IPS-18a (cell line): ENCODE measurements at regions not wholly inside any gene's neighbourhood (a gene's known extent, or its start where the extent isn't known, plus 50 kb on each side); places are given as distances from the start of the nearest gene placed in this dataset.

Experiments
- H3K27ac ChIP-seq: one replicate; pipeline ENCODE4 v1.5.1; 2013; ENCODE audit warnings: low read length
- H3K27me3 ChIP-seq: one replicate; pipeline ENCODE4 v1.6.1; 2013; ENCODE audit warnings: mild to moderate bottlenecking, low read length; ENCODE audit not compliant: control insufficient read depth, insufficient read depth
- H3K36me3 ChIP-seq: one replicate; pipeline ENCODE4 v1.6.1; 2013; ENCODE audit warnings: low read depth, low read length; ENCODE audit not compliant: control insufficient read depth
- H3K4me1 ChIP-seq: one replicate; pipeline ENCODE4 v1.6.1; 2013; ENCODE audit warnings: low read depth, low read length; ENCODE audit not compliant: control insufficient read depth
- H3K4me3 ChIP-seq: one replicate; pipeline ENCODE4 v1.5.1; 2013; ENCODE audit warnings: low read length
- H3K9ac ChIP-seq: one replicate; pipeline ENCODE4 v1.6.1; 2013; ENCODE audit warnings: mild to moderate bottlenecking, low read length, moderate library complexity
- H3K9me3 ChIP-seq: one replicate; pipeline ENCODE4 v1.6.1; 2013; ENCODE audit warnings: low read depth, low read length; ENCODE audit not compliant: control insufficient read depth

- no peak overlapping the region for H3K9ac ChIP-seq
- H3K9me3 ChIP-seq, result no peaks in the 10 kb centered on the region
- no peak overlapping the region for H3K27ac ChIP-seq
- H3K4me3 ChIP-seq, result no peak overlapping the region
- no peaks in the 10 kb centered on the region for H3K27me3 ChIP-seq
- H3K36me3 ChIP-seq, result no peaks in the 10 kb centered on the region
- H3K4me1 ChIP-seq, result no peaks in the 10 kb centered on the region
Measured at GRCh38 chr2:84286878-84287277, 172.2 kb downstream of the SUCLG1 start.

DNA sequence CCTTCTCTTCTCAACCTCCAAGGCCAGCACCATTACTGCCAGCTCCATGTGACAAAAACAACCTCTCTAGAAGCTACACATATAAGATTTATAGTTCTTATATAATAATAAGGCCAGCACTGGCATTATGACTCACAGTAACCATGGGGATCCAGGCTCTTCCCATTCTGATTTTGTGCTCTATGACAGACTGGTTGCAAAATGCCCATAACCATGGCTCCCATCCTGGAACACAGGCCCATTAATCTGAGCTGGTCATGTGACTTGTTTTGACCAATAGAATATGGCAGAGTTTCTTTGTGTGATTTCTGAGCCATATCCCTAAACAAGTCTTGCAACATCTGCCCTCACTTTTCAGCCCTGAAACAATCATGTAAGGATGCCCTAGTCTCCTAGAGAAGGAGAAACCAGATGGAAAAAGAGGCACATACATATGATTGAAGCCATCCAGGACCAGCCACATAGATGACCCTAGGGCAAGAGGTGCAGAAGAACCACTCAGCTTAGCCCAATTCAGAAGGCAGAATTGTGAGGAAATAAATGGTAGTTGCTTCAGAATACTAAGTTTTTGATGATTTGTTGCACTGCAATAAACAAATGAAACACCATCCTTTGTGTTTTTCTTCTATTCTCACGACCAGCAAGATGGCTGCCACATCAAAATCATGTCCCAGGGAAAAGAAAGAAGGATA is 173.9 kb downstream of the SUCLG1 start:
- no peak overlapping the region for H3K27ac ChIP-seq
- H3K9ac ChIP-seq, result no peak overlapping the region
- H3K4me3 ChIP-seq, result no peak overlapping the region
- no peaks in the 10 kb centered on the region for H3K36me3 ChIP-seq
- no peaks in the 10 kb centered on the region for H3K27me3 ChIP-seq
- no peaks in the 10 kb centered on the region for H3K9me3 ChIP-seq
- H3K4me1 ChIP-seq, result peaks cover 4% of the 10 kb centered on the region

- Histone ChIP-seq H3K4me1 (peaks cover 4% of the 10 kb centered on the region), H3K4me3 (no peak overlapping the region), H3K27me3 (no peaks in the 10 kb centered on the region), H3K36me3 (no peaks in the 10 kb centered on the region), H3K9me3 (no peaks in the 10 kb centered on the region), H3K9ac (no peak overlapping the region), H3K27ac (no peak overlapping the region)
Measured at GRCh38 chr2:84283506-84283905, 175.6 kb downstream of the SUCLG1 start.

DNA sequence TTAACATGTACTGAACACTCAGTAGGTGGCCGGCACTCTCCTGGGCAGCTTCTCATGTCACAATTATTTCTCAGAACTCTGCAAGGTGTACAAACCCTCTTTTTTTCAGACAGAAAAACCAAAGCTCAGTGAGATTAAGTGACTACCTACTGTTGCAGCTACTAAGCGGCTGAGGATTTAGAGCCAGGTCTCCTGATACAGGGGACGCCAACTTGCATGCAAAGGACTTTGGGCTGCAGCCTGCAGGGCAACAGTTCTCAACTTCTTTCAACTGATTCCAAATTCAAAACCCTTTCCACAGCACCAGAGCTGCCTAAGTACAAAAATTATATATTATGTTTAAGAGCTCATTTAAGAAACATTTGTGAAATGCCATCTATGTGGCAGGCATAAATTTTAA is 177.6 kb downstream of the SUCLG1 start:
- H3K27ac ChIP-seq, result no peak overlapping the region
- no peaks in the 10 kb centered on the region for H3K27me3 ChIP-seq
- no peak overlapping the region for H3K4me3 ChIP-seq
- H3K9ac ChIP-seq, result no peak overlapping the region
- no peaks in the 10 kb centered on the region for H3K36me3 ChIP-seq
- H3K4me1 ChIP-seq, result peaks cover 4% of the 10 kb centered on the region
- no peaks in the 10 kb centered on the region for H3K9me3 ChIP-seq

DNA sequence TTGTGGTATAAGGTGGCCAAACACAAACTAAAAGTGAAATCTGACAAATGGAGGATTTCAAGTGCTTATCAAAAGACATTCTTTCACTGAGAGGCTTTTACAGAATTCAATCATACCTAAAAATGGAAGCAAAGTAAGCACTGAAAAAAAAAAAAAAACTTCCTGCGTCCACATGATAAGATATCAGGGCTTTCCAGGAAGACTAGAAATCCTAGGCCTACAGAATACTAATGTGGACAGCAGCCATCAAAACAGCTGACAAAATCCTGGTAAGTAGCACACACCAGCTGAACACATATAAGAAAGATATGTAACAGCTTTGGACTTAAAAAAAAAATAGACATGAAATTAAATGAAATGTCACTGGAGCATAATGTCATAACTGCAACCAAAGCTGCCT is 178.2 kb downstream of the SUCLG1 start:
- Histone ChIP-seq H3K9ac (no peak overlapping the region), H3K4me3 (no peak overlapping the region), H3K4me1 (peaks cover 4% of the 10 kb centered on the region), H3K36me3 (no peaks in the 10 kb centered on the region), H3K27ac (no peak overlapping the region), H3K9me3 (no peaks in the 10 kb centered on the region), H3K27me3 (no peaks in the 10 kb centered on the region)

GRCh38 chr2:84278386-84278785 is 180.7 kb downstream of the SUCLG1 start:
- H3K9ac ChIP-seq, result no peak overlapping the region
- peaks cover 4% of the 10 kb centered on the region for H3K4me1 ChIP-seq
- H3K36me3 ChIP-seq, result no peaks in the 10 kb centered on the region
- H3K4me3 ChIP-seq, result no peak overlapping the region
- no peak overlapping the region for H3K27ac ChIP-seq
- H3K9me3 ChIP-seq, result no peaks in the 10 kb centered on the region
- no peaks in the 10 kb centered on the region for H3K27me3 ChIP-seq

DNA sequence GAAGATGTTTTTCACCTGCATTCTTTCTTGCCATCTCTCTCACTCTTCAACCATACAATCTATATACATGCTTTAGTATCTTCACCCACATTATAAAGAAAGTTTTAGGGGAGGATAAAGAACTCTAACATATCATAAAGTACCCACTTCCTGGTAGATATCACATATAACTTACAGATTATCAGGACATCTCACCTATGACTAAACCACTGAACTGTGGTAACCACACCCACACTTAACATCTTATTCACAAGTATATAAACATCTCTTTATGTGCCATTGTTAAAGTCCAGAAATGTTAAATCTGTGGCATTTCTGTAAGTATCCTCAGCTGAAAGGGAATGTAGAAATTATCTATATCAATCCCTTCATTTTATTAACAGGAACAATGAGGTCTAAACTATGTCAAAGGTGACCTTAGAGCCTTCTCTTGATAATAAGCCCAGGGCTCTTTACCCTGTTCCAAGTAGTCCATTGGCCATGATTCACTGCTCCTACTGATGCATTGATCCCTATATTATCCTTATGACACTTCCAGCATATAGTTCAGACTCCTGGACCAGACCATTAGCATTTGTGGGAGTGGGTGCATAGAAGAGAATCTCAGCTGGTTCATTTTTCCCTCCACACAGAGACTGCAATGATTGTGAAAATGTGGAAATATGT is 182.4 kb downstream of the SUCLG1 start:
- no peaks in the 10 kb centered on the region for H3K36me3 ChIP-seq
- H3K9ac ChIP-seq, result no peak overlapping the region
- H3K4me3 ChIP-seq, result no peak overlapping the region
- no peaks in the 10 kb centered on the region for H3K27me3 ChIP-seq
- H3K9me3 ChIP-seq, result no peaks in the 10 kb centered on the region
- no peak overlapping the region for H3K27ac ChIP-seq
- H3K4me1 ChIP-seq, result peaks cover 4% of the 10 kb centered on the region

GRCh38 chr2:84273406-84273805 is 185.7 kb downstream of the SUCLG1 start:
- no peaks in the 10 kb centered on the region for H3K36me3 ChIP-seq
- no peaks in the 10 kb centered on the region for H3K4me1 ChIP-seq
- H3K9me3 ChIP-seq, result no peaks in the 10 kb centered on the region
- no peak overlapping the region for H3K4me3 ChIP-seq
- no peak overlapping the region for H3K9ac ChIP-seq
- no peak overlapping the region for H3K27ac ChIP-seq
- H3K27me3 ChIP-seq, result no peaks in the 10 kb centered on the region

DNA sequence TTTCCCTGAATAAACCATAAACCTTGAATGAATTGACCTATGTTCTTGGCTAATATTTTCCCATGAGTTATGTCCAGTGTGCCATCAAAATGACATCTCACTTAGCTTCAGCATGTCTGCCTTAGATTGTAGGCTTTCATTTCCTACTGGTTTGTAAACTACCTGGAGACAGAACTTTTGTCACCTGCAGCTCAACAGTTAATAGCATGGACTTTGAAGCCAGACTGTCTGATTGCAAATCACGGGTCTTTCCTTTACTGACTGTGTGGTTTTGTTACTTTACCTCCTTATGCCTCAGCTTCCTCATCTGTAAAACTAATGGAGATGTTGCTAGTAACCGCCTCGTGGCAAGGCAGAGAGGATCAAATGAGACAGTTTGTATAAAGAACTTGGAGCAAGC is 187.1 kb downstream of the SUCLG1 start:
- Histone ChIP-seq H3K4me1 (no peaks in the 10 kb centered on the region), H3K9ac (no peak overlapping the region), H3K36me3 (no peaks in the 10 kb centered on the region), H3K4me3 (no peak overlapping the region), H3K27me3 (no peaks in the 10 kb centered on the region), H3K9me3 (no peaks in the 10 kb centered on the region), H3K27ac (no peak overlapping the region)

DNA sequence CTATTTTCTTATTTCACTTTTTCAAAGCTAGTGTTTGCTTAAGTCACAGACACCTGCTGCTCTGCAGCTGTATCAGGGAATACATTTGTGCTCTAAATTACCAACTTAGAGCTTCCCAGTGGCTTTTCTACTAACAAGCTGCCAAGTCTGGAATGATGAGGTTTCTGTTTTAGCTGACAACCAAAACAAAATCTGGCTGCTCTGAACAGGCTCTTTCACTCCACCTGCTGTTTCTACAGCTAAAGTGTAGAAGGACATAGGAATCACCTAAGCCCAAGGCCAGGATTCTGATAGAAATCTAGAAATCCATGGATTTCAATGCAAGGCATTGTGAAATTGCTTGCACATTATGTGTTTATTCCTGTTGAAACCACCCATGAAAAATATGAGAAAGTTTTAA is 201.2 kb downstream of the SUCLG1 start:
- Histone ChIP-seq H3K4me1 (no peaks in the 10 kb centered on the region), H3K9ac (no peak overlapping the region), H3K27ac (no peak overlapping the region), H3K4me3 (no peak overlapping the region), H3K9me3 (peaks cover 9% of the 10 kb centered on the region), H3K36me3 (no peaks in the 10 kb centered on the region), H3K27me3 (no peaks in the 10 kb centered on the region)

GRCh38 chr2:84251651-84252302 is 207.3 kb downstream of the SUCLG1 start:
- Histone ChIP-seq H3K9ac (no peak overlapping the region), H3K36me3 (no peaks in the 10 kb centered on the region), H3K27me3 (no peaks in the 10 kb centered on the region), H3K27ac (no peak overlapping the region), H3K4me1 (no peaks in the 10 kb centered on the region), H3K9me3 (no peaks in the 10 kb centered on the region), H3K4me3 (no peak overlapping the region)

- no peaks in the 10 kb centered on the region for H3K9me3 ChIP-seq
- peaks cover 3% of the 10 kb centered on the region for H3K4me1 ChIP-seq
- H3K4me3 ChIP-seq, result no peak overlapping the region
- H3K27ac ChIP-seq, result no peak overlapping the region
- no peaks in the 10 kb centered on the region for H3K36me3 ChIP-seq
- no peak overlapping the region for H3K9ac ChIP-seq
- H3K27me3 ChIP-seq, result no peaks in the 10 kb centered on the region
Measured at GRCh38 chr2:84249140-84249539, 209.9 kb downstream of the SUCLG1 start.
